ENCODE measurements at regions not wholly inside any gene's neighbourhood (a gene's known extent, or its start where the extent isn't known, plus 50 kb on each side); places are given as distances from the start of the nearest gene placed in this dataset.
"Not testable (repeated sequence)": the region's sequence is repeated elsewhere in the genome, so short reads cannot be mapped to it uniquely, and the experiment has no call there.

- no peak for DNase-seq
These were observed 93.3 kb downstream of the ACTL7B start for GRCh38 chr9:108762348-108763055.

- DNase-seq: peak; percentile 4
These were observed 94.0 kb downstream of the ACTL7B start for GRCh38 chr9:108761655-108762347.

- DNase-seq: no peak
These were observed 94.9 kb downstream of the ACTL7B start for GRCh38 chr9:108760841-108761240.

- no peak for DNase-seq
These were observed 96.0 kb downstream of the ACTL7B start for GRCh38 chr9:108759835-108760234.

GRCh38 chr9:108759399-108759798 is 96.4 kb downstream of the ACTL7B start:
- DNase-seq: no peak

- DNase-seq: no peak
These were observed 98.9 kb downstream of the ACTL7B start for GRCh38 chr9:108756746-108757490.

- no peak for DNase-seq
These were observed 99.8 kb downstream of the ACTL7B start for GRCh38 chr9:108755979-108756378.

GRCh38 chr9:108751369-108751768 is 104.4 kb downstream of the ACTL7B start:
- DNase-seq: no peak

- no peak for DNase-seq
These were observed 105.0 kb downstream of the ACTL7B start for GRCh38 chr9:108750661-108751215.

- DNase-seq: no peak
These were observed 107.0 kb downstream of the ACTL7B start for GRCh38 chr9:108748776-108749175.

- DNase-seq: no peak
These were observed 108.9 kb downstream of the ACTL7B start for GRCh38 chr9:108746864-108747263.

GRCh38 chr9:108746001-108746400 is 109.8 kb downstream of the ACTL7B start:
- DNase-seq: no peak

GRCh38 chr9:108744641-108745040 is 111.1 kb downstream of the ACTL7B start:
- no peak for DNase-seq

GRCh38 chr9:108743901-108744371 is 111.8 kb downstream of the ACTL7B start:
- no peak for DNase-seq

- no peak for DNase-seq
These were observed 112.4 kb downstream of the ACTL7B start for GRCh38 chr9:108743416-108743815.

- DNase-seq: no peak
These were observed 113.6 kb downstream of the ACTL7B start for GRCh38 chr9:108742191-108742590.

GRCh38 chr9:108731292-108731691 is 124.5 kb downstream of the ACTL7B start:
- not testable (repeated sequence) for DNase-seq

GRCh38 chr9:108727580-108728111 is 128.1 kb downstream of the ACTL7B start:
- no peak for DNase-seq

- DNase-seq: no peak
These were observed 131.1 kb downstream of the ACTL7B start for GRCh38 chr9:108724652-108725051.

- DNase-seq: no peak
These were observed 131.7 kb downstream of the ACTL7B start for GRCh38 chr9:108724122-108724521.

- no peak for DNase-seq
These were observed 133.4 kb downstream of the ACTL7B start for GRCh38 chr9:108722396-108722795.

- DNase-seq: no peak
These were observed 135.6 kb downstream of the ACTL7B start for GRCh38 chr9:108720191-108720642.

GRCh38 chr9:108710424-108710823 is 145.4 kb downstream of the ACTL7B start:
- no peak for DNase-seq

All from stimulated activated CD4-positive, alpha-beta T cell treated with anti-CD3 and anti-CD28 coated beads, Interleukin-4, amount 100 ng/mL, for 1 hour (primary cell).